K562 (cell line): ENCODE measurements at regions not wholly inside any gene's neighbourhood (a gene's known extent, or its start where the extent isn't known, plus 50 kb on each side); places are given as distances from the start of the nearest gene placed in this dataset.
A peak's percentile ranks its signal among the peaks of the same experiment; 100 is the strongest.

Experiments
- ARID3B ChIP-seq: fragments of 250-450 bp; sonication (Bioruptor Pico); IDR thresholded peaks from 2 replicates; pipeline ENCODE4 v1.4.0; 2020; ENCODE audit warnings: borderline replicate concordance
- MCM5 ChIP-seq: fragments of 450-650 bp; IDR thresholded peaks from 2 replicates; pipeline ENCODE4 v1.6.1; 2016; ENCODE audit warnings: low read depth
- NCOR1 ChIP-seq: fragments of 450-650 bp; IDR thresholded peaks from 2 replicates; pipeline ENCODE4 v1.6.1; 2016; ENCODE audit warnings: mild to moderate bottlenecking, moderate library complexity
- SOX6 ChIP-seq: fragments of 450-650 bp; IDR thresholded peaks from 2 replicates; pipeline ENCODE4 v1.6.1; 2014; ENCODE audit warnings: mild to moderate bottlenecking
- TGIF2 ChIP-seq: sonication (generic); formaldehyde crosslinking; IDR thresholded peaks from 2 replicates; pipeline ENCODE4 v1.8.1; 2022; ENCODE audit warnings: mild to moderate bottlenecking, missing genetic modification reagents, moderate library complexity
- YBX1 ChIP-seq: fragments of 450-650 bp; IDR thresholded peaks from 2 replicates; pipeline ENCODE4 v1.7.1; 2016; ENCODE audit warnings: mild to moderate bottlenecking
- ZNF699 ChIP-seq: fragments of 250-450 bp; sonication (Bioruptor Pico); IDR thresholded peaks from 2 replicates; pipeline ENCODE4 v1.8.0; 2021; ENCODE audit warnings: mild to moderate bottlenecking, moderate library complexity; ENCODE audit not compliant: insufficient replicate concordance
- TF ChIP-seq, protein P1 (sequence below): fragments of 450-650 bp; IDR thresholded peaks from 2 replicates; pipeline ENCODE4 v1.6.1; 2016; ENCODE audit warnings: mild to moderate bottlenecking, moderate library complexity
- TF ChIP-seq, protein P2 (sequence below): fragments of 250-450 bp; sonication (Bioruptor Pico); IDR thresholded peaks from 2 replicates; pipeline ENCODE4 v1.8.0; 2021; ENCODE audit warnings: mild to moderate bottlenecking, moderate library complexity
- TF ChIP-seq, protein P3 (sequence below): IDR thresholded peaks from 2 replicates; pipeline ENCODE4 v1.6.1; 2016; ENCODE audit warnings: missing genetic modification characterization, missing compliant biosample characterization

GRCh38 chr4:74682567-74683359, 111.6 kb downstream of the BTC start (continued):
- TF ChIP-seq ARID3B (CRISPR knock-in tag) (no peak), TGIF2 (no peak), ZNF699 (CRISPR knock-in tag) (no peak), SOX6 (peak; percentile 77), MCM5 (no peak), NCOR1 (peak; percentile 86), YBX1 (no peak)
- TF ChIP-seq, protein P1, sequence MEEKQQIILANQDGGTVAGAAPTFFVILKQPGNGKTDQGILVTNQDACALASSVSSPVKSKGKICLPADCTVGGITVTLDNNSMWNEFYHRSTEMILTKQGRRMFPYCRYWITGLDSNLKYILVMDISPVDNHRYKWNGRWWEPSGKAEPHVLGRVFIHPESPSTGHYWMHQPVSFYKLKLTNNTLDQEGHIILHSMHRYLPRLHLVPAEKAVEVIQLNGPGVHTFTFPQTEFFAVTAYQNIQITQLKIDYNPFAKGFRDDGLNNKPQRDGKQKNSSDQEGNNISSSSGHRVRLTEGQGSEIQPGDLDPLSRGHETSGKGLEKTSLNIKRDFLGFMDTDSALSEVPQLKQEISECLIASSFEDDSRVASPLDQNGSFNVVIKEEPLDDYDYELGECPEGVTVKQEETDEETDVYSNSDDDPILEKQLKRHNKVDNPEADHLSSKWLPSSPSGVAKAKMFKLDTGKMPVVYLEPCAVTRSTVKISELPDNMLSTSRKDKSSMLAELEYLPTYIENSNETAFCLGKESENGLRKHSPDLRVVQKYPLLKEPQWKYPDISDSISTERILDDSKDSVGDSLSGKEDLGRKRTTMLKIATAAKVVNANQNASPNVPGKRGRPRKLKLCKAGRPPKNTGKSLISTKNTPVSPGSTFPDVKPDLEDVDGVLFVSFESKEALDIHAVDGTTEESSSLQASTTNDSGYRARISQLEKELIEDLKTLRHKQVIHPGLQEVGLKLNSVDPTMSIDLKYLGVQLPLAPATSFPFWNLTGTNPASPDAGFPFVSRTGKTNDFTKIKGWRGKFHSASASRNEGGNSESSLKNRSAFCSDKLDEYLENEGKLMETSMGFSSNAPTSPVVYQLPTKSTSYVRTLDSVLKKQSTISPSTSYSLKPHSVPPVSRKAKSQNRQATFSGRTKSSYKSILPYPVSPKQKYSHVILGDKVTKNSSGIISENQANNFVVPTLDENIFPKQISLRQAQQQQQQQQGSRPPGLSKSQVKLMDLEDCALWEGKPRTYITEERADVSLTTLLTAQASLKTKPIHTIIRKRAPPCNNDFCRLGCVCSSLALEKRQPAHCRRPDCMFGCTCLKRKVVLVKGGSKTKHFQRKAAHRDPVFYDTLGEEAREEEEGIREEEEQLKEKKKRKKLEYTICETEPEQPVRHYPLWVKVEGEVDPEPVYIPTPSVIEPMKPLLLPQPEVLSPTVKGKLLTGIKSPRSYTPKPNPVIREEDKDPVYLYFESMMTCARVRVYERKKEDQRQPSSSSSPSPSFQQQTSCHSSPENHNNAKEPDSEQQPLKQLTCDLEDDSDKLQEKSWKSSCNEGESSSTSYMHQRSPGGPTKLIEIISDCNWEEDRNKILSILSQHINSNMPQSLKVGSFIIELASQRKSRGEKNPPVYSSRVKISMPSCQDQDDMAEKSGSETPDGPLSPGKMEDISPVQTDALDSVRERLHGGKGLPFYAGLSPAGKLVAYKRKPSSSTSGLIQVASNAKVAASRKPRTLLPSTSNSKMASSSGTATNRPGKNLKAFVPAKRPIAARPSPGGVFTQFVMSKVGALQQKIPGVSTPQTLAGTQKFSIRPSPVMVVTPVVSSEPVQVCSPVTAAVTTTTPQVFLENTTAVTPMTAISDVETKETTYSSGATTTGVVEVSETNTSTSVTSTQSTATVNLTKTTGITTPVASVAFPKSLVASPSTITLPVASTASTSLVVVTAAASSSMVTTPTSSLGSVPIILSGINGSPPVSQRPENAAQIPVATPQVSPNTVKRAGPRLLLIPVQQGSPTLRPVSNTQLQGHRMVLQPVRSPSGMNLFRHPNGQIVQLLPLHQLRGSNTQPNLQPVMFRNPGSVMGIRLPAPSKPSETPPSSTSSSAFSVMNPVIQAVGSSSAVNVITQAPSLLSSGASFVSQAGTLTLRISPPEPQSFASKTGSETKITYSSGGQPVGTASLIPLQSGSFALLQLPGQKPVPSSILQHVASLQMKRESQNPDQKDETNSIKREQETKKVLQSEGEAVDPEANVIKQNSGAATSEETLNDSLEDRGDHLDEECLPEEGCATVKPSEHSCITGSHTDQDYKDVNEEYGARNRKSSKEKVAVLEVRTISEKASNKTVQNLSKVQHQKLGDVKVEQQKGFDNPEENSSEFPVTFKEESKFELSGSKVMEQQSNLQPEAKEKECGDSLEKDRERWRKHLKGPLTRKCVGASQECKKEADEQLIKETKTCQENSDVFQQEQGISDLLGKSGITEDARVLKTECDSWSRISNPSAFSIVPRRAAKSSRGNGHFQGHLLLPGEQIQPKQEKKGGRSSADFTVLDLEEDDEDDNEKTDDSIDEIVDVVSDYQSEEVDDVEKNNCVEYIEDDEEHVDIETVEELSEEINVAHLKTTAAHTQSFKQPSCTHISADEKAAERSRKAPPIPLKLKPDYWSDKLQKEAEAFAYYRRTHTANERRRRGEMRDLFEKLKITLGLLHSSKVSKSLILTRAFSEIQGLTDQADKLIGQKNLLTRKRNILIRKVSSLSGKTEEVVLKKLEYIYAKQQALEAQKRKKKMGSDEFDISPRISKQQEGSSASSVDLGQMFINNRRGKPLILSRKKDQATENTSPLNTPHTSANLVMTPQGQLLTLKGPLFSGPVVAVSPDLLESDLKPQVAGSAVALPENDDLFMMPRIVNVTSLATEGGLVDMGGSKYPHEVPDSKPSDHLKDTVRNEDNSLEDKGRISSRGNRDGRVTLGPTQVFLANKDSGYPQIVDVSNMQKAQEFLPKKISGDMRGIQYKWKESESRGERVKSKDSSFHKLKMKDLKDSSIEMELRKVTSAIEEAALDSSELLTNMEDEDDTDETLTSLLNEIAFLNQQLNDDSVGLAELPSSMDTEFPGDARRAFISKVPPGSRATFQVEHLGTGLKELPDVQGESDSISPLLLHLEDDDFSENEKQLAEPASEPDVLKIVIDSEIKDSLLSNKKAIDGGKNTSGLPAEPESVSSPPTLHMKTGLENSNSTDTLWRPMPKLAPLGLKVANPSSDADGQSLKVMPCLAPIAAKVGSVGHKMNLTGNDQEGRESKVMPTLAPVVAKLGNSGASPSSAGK, result peak; percentile 24; the same call in 1 of the 2 replicates
- TF ChIP-seq, protein P2, sequence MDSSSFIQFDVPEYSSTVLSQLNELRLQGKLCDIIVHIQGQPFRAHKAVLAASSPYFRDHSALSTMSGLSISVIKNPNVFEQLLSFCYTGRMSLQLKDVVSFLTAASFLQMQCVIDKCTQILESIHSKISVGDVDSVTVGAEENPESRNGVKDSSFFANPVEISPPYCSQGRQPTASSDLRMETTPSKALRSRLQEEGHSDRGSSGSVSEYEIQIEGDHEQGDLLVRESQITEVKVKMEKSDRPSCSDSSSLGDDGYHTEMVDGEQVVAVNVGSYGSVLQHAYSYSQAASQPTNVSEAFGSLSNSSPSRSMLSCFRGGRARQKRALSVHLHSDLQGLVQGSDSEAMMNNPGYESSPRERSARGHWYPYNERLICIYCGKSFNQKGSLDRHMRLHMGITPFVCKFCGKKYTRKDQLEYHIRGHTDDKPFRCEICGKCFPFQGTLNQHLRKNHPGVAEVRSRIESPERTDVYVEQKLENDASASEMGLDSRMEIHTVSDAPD (CRISPR knock-in tag), result no peak
- TF ChIP-seq, protein P3, sequence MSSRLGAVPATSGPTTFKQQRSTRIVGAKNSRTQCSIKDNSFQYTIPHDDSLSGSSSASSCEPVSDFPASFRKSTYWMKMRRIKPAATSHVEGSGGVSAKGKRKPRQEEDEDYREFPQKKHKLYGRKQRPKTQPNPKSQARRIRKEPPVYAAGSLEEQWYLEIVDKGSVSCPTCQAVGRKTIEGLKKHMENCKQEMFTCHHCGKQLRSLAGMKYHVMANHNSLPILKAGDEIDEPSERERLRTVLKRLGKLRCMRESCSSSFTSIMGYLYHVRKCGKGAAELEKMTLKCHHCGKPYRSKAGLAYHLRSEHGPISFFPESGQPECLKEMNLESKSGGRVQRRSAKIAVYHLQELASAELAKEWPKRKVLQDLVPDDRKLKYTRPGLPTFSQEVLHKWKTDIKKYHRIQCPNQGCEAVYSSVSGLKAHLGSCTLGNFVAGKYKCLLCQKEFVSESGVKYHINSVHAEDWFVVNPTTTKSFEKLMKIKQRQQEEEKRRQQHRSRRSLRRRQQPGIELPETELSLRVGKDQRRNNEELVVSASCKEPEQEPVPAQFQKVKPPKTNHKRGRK (tag), result no peak
